ENCODE measurements at regions not wholly inside any gene's neighbourhood (a gene's known extent, or its start where the extent isn't known, plus 50 kb on each side); places are given as distances from the start of the nearest gene placed in this dataset.

DNA sequence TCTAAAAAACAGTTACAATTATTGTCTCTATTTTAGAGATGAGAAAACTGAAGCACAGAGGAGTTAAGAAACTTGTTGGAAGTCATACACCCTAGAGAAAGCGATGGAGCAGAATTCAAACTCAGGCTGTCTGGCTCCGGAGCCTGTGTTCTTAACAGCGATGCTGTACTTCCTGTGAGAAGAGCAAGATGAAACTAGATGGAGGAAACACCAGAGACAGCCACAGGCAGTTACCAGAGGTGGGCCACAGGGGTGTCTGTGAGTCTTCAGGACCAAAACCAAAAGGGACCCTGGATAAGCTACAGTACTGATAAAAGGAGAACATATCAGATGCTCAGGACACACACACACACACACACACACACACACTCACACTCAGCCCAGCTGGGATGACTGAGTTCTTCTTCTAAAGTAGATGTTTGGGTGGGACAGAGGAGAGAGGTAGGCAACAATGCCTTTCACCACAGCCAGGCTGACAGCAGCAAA lies 289.2 kb downstream of the FZD1 start:
- ChIA-PET POLR2A (no interaction called here), CTCF (no interaction called here)
- no peak overlapping the region for H3K27ac ChIP-seq (ENCODE audit: extremely low read depth, low read depth, low read length)
- H3K36me3 ChIP-seq (ENCODE audit: control insufficient read depth in 2 of 2, insufficient read depth in 1 of 2, low read length in 2 of 2), result no peaks in the 10 kb centered on the region
- H3K9me3 ChIP-seq (ENCODE audit: control insufficient read depth, insufficient read depth, low read depth, low read length), result no peaks in the 10 kb centered on the region
- H3K4me1 ChIP-seq (ENCODE audit: control insufficient read depth, insufficient read depth, low read length), result no peaks in the 10 kb centered on the region
- no peak overlapping the region for H3K4me3 ChIP-seq (ENCODE audit: low read depth, low read length)
- TF ChIP-seq KLF17 (tag by site-specific recombination; IDR thresholded peaks at IDR 0.05) (no peak), ZNF184 (tag by site-specific recombination; IDR thresholded peaks at IDR 0.05) (no peak), ZNF366 (tag by site-specific recombination; conservative IDR thresholded peaks at IDR 0.05) (no peak), ZNF76 (tag by site-specific recombination; IDR thresholded peaks at IDR 0.05; ENCODE audit: borderline replicate concordance, low read depth) (no peak), ZNF501 (tag by site-specific recombination; IDR thresholded peaks at IDR 0.05) (no peak), ZNF768 (tag by site-specific recombination; IDR thresholded peaks at IDR 0.05) (no peak), ZNF529 (tag by site-specific recombination; IDR thresholded peaks at IDR 0.05; ENCODE audit: insufficient replicate concordance) (no peak), BCL11B (tag by site-specific recombination; IDR thresholded peaks at IDR 0.05; ENCODE audit: low read depth) (no peak), ZNF513 (tag by site-specific recombination; IDR thresholded peaks at IDR 0.05) (no peak), ZNF211 (tag by site-specific recombination; IDR thresholded peaks at IDR 0.05; ENCODE audit: low read depth) (no peak), ZSCAN16 (tag by site-specific recombination; IDR thresholded peaks at IDR 0.05) (no peak)
- TF ChIP-seq, protein P1, sequence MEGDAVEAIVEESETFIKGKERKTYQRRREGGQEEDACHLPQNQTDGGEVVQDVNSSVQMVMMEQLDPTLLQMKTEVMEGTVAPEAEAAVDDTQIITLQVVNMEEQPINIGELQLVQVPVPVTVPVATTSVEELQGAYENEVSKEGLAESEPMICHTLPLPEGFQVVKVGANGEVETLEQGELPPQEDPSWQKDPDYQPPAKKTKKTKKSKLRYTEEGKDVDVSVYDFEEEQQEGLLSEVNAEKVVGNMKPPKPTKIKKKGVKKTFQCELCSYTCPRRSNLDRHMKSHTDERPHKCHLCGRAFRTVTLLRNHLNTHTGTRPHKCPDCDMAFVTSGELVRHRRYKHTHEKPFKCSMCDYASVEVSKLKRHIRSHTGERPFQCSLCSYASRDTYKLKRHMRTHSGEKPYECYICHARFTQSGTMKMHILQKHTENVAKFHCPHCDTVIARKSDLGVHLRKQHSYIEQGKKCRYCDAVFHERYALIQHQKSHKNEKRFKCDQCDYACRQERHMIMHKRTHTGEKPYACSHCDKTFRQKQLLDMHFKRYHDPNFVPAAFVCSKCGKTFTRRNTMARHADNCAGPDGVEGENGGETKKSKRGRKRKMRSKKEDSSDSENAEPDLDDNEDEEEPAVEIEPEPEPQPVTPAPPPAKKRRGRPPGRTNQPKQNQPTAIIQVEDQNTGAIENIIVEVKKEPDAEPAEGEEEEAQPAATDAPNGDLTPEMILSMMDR (tag by site-specific recombination; IDR thresholded peaks at IDR 0.05), result no peak
- TF ChIP-seq, protein P2, sequence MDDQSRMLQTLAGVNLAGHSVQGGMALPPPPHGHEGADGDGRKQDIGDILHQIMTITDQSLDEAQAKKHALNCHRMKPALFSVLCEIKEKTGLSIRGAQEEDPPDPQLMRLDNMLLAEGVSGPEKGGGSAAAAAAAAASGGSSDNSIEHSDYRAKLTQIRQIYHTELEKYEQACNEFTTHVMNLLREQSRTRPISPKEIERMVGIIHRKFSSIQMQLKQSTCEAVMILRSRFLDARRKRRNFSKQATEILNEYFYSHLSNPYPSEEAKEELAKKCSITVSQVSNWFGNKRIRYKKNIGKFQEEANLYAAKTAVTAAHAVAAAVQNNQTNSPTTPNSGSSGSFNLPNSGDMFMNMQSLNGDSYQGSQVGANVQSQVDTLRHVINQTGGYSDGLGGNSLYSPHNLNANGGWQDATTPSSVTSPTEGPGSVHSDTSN (CRISPR knock-in tag; IDR thresholded peaks at IDR 0.05), result no peak
- TF ChIP-seq, protein P3, sequence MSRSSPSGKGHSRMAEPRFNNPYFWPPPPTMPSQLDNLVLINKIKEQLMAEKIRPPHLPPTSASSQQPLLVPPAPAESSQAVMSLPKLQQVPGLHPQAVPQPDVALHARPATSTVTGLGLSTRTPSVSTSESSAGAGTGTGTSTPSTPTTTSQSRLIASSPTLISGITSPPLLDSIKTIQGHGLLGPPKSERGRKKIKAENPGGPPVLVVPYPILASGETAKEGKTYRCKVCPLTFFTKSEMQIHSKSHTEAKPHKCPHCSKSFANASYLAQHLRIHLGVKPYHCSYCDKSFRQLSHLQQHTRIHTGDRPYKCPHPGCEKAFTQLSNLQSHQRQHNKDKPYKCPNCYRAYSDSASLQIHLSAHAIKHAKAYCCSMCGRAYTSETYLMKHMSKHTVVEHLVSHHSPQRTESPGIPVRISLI (tag by site-specific recombination; IDR thresholded peaks at IDR 0.05), result no peak

GRCh38 chr7:91554883-91555282 lies 290.6 kb downstream of the FZD1 start:
- no peak overlapping the region for H3K27ac ChIP-seq (ENCODE audit: extremely low read depth, low read depth, low read length)
- CTCF ChIA-PET, result no interaction called here

More at GRCh38 chr7:91554883-91555282, 290.6 kb downstream of the FZD1 start:
- no peaks in the 10 kb centered on the region for H3K9me3 ChIP-seq (ENCODE audit: control insufficient read depth, insufficient read depth, low read depth, low read length)
- TF ChIP-seq ZNF433 (tag by site-specific recombination; IDR thresholded peaks at IDR 0.05; ENCODE audit: low read depth), result no peak
- TF ChIP-seq ZNF133 (tag by site-specific recombination; IDR thresholded peaks at IDR 0.05), result no peak
- no peak for TF ChIP-seq ZNF248 (tag by site-specific recombination; IDR thresholded peaks at IDR 0.05)
- no peak for TF ChIP-seq ZNF549 (tag by site-specific recombination; IDR thresholded peaks at IDR 0.05)
- no peak for TF ChIP-seq RBAK (tag by site-specific recombination; IDR thresholded peaks at IDR 0.05)
- TF ChIP-seq ZNF501 (tag by site-specific recombination; IDR thresholded peaks at IDR 0.05), result no peak
- TF ChIP-seq ZNF354C (tag by site-specific recombination; IDR thresholded peaks at IDR 0.05; ENCODE audit: borderline replicate concordance, low read depth), result no peak
- no peak for TF ChIP-seq SCRT2 (tag by site-specific recombination; IDR thresholded peaks at IDR 0.05)
- no peak for TF ChIP-seq ZNF221 (tag by site-specific recombination; IDR thresholded peaks at IDR 0.05; ENCODE audit: borderline replicate concordance)
- TF ChIP-seq ZNF610 (tag by site-specific recombination; IDR thresholded peaks at IDR 0.05; ENCODE audit: borderline replicate concordance), result no peak
- no peak for TF ChIP-seq ZNF223 (tag by site-specific recombination; IDR thresholded peaks at IDR 0.05)
- no peak for TF ChIP-seq ZNF701 (tag by site-specific recombination; IDR thresholded peaks at IDR 0.05)
- no peak for TF ChIP-seq ZNF623 (tag by site-specific recombination; IDR thresholded peaks at IDR 0.05)
- no peak for TF ChIP-seq ZNF510 (tag by site-specific recombination; IDR thresholded peaks at IDR 0.05; ENCODE audit: insufficient replicate concordance)
- TF ChIP-seq, protein P4, sequence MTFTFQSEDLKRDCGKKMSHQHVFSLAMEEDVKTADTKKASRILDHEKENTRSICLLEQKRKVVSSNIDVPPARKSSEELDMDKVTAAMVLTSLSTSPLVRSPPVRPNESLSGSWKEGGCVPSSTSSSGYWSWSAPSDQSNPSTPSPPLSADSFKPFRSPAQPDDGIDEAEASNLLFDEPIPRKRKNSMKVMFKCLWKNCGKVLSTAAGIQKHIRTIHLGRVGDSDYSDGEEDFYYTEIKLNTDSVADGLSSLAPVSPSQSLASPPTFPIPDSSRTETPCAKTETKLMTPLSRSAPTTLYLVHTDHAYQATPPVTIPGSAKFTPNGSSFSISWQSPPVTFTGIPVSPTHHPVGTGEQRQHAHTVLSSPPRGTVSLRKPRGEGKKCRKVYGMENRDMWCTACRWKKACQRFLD (tag by site-specific recombination; IDR thresholded peaks at IDR 0.05), result no peak
- TF ChIP-seq ZNF530 (tag by site-specific recombination; IDR thresholded peaks at IDR 0.05; ENCODE audit: low read depth), result no peak
- TF ChIP-seq ZNF571 (tag by site-specific recombination; IDR thresholded peaks at IDR 0.05), result no peak
- H3K4me3 ChIP-seq (ENCODE audit: low read depth, low read length), result no peak overlapping the region
- no peaks in the 10 kb centered on the region for H3K36me3 ChIP-seq (ENCODE audit: control insufficient read depth in 2 of 2, insufficient read depth in 1 of 2, low read length in 2 of 2)
- no peaks in the 10 kb centered on the region for H3K4me1 ChIP-seq (ENCODE audit: control insufficient read depth, insufficient read depth, low read length)
- POLR2A ChIA-PET, result no interaction called here
